ENCODE measurements at regions not wholly inside any gene's neighbourhood (a gene's known extent, or its start where the extent isn't known, plus 50 kb on each side); places are given as distances from the start of the nearest gene placed in this dataset.

DNA sequence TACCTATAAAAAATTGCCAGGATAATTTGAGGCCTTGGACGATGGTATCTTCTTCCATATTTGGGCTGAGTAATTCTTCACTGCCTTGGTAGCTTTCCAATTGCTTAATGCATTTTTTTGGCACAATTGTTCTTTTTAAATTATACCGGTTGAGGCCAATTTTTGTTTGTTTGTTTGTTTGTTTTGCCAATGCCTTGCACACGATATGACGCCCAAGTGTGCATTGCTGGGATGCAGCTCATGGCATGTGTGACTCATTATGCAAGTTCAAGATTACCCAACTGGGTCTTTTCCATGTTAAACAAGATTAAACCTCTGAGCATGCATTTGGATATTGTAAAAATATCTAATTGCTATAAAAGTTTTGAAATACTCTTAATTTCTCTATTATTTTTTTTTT lies 71.1 kb upstream of the KCNIP4 start:
- peaks cover under 1% of the 10 kb centered on the region for H3K9me3 Mint-ChIP-seq
- H3K4me3 Mint-ChIP-seq: no peak overlapping the region
- no peak for DNase-seq (ENCODE audit: low spot score in 2 of 2, unreplicated experiment in 2 of 2)
- H3K27me3 Mint-ChIP-seq (ENCODE audit: low read depth): no peaks in the 10 kb centered on the region
- H3K27ac Mint-ChIP-seq: no peak overlapping the region
- H3K4me1 Mint-ChIP-seq: no peaks in the 10 kb centered on the region
- no peaks in the 10 kb centered on the region for H3K36me3 Mint-ChIP-seq
- TF ChIP-seq, protein P1, sequence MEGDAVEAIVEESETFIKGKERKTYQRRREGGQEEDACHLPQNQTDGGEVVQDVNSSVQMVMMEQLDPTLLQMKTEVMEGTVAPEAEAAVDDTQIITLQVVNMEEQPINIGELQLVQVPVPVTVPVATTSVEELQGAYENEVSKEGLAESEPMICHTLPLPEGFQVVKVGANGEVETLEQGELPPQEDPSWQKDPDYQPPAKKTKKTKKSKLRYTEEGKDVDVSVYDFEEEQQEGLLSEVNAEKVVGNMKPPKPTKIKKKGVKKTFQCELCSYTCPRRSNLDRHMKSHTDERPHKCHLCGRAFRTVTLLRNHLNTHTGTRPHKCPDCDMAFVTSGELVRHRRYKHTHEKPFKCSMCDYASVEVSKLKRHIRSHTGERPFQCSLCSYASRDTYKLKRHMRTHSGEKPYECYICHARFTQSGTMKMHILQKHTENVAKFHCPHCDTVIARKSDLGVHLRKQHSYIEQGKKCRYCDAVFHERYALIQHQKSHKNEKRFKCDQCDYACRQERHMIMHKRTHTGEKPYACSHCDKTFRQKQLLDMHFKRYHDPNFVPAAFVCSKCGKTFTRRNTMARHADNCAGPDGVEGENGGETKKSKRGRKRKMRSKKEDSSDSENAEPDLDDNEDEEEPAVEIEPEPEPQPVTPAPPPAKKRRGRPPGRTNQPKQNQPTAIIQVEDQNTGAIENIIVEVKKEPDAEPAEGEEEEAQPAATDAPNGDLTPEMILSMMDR (IDR thresholded peaks at IDR 0.05; ENCODE audit: unreplicated experiment): no peak

DNA sequence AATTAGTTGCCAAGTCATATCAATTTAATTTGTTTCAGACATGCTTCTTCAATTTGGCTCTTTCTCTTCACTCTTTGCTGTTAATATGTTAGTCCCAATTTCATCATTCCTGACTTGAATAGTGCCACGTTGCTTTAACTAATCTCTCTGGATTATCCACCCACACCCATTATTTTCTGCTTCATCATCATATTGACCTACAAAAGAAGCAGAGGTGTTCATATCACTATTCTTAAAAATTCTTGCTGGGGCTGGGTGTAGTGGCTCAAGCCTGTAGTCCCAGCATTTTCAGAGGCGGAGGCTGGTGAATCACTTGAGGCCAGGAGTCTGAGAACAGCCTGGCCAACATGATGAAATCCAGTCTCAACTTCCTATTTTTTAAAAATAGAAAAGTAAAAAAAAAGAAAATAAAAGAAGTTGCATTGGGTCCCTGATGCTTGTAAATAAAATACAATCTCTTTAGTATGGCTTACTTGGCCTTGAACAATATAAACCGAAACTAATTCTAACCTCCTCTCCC lies 65.7 kb upstream of the KCNIP4 start:
- H3K27ac Mint-ChIP-seq: no peak overlapping the region

DNA sequence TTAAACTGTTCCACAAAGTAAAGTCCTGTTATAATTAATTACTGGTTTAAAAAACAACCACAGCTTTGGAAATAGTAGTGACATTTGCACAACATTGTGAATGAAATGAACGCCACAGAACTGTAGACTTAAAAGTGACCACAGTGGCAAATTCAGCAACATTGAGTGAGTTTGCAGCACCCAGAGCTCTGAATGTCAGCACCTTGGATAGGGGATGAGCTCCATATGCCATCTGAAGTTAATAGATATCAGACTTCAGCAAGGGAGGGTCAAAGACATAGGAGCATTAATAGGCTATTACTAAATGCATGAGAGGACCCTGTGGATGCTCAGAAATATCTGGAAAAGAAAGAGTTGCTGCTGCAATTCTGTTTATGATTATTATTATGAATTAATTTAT lies 55.3 kb upstream of the KCNIP4 start:
- DNase-seq (ENCODE audit: low spot score in 2 of 2, unreplicated experiment in 2 of 2): no peak
- Mint-ChIP-seq H3K27me3 (ENCODE audit: low read depth) (peaks cover 4% of the 10 kb centered on the region), H3K27ac (no peak overlapping the region), H3K4me3 (no peak overlapping the region), H3K9me3 (peaks cover 18% of the 10 kb centered on the region), H3K4me1 (no peaks in the 10 kb centered on the region), H3K36me3 (no peaks in the 10 kb centered on the region)
- TF ChIP-seq, protein P1 (IDR thresholded peaks at IDR 0.05; ENCODE audit: unreplicated experiment): no peak

More for the DNA sequence above, 65.7 kb upstream of the KCNIP4 start:
- H3K4me1 Mint-ChIP-seq: no peaks in the 10 kb centered on the region
- no peak overlapping the region for H3K4me3 Mint-ChIP-seq
- no peaks in the 10 kb centered on the region for H3K36me3 Mint-ChIP-seq
- no peak for DNase-seq (ENCODE audit: low spot score in 2 of 2, unreplicated experiment in 2 of 2)
- peaks cover 3% of the 10 kb centered on the region for H3K27me3 Mint-ChIP-seq (ENCODE audit: low read depth)
- TF ChIP-seq, protein P1 (IDR thresholded peaks at IDR 0.05; ENCODE audit: unreplicated experiment): no peak
- no peaks in the 10 kb centered on the region for H3K9me3 Mint-ChIP-seq

Measured in mesothelial cell of epicardium (in vitro differentiated cells).